OCI-M2 (cell line): ENCODE measurements at regions not wholly inside any gene's neighbourhood (a gene's known extent, or its start where the extent isn't known, plus 50 kb on each side); places are given as distances from the start of the nearest gene placed in this dataset.
A peak's percentile ranks its signal among the peaks of the same experiment; 100 is the strongest.
"Not testable (repeated sequence)": the region's sequence is repeated elsewhere in the genome, so short reads cannot be mapped to it uniquely, and the experiment has no call there.

ENCODE experiments used
- DNase-seq: peaks from one replicate; lab custom pipeline; 2025; ENCODE audit not compliant: unreplicated experiment; lab: John Stamatoyannopoulos, UW

GRCh38 chr14:49249022-49249421, 337.2 kb downstream of the RPS29 start:
- DNase-seq: no peak

GRCh38 chr14:49243777-49244176, 342.4 kb downstream of the RPS29 start:
- not testable (repeated sequence) for DNase-seq

GRCh38 chr14:49240383-49240782, 345.8 kb downstream of the RPS29 start:
- no peak for DNase-seq

- no peak for DNase-seq
Observed at GRCh38 chr14:49228552-49228951, 357.6 kb downstream of the RPS29 start.

GRCh38 chr14:49221316-49221715, 364.9 kb downstream of the RPS29 start:
- no peak for DNase-seq

GRCh38 chr14:49220492-49220891, 365.7 kb downstream of the RPS29 start:
- DNase-seq: no peak

GRCh38 chr14:49218436-49219092, 367.6 kb downstream of the RPS29 start:
- no peak for DNase-seq

- no peak for DNase-seq
Observed at GRCh38 chr14:49212721-49213120, 373.5 kb downstream of the RPS29 start.

GRCh38 chr14:49209416-49209815, 376.8 kb downstream of the RPS29 start:
- DNase-seq: no peak

- no peak for DNase-seq
Observed at GRCh38 chr14:49206828-49207227, 379.4 kb downstream of the RPS29 start.

- no peak for DNase-seq
Observed at GRCh38 chr14:49203676-49204075, 382.5 kb downstream of the RPS29 start.

GRCh38 chr14:49199159-49199558, 387.0 kb downstream of the RPS29 start:
- DNase-seq: no peak

- DNase-seq: no peak
Observed at GRCh38 chr14:49196327-49196726, 389.9 kb downstream of the RPS29 start.

GRCh38 chr14:49194067-49194466, 392.1 kb downstream of the RPS29 start:
- DNase-seq: no peak

- DNase-seq: no peak
Observed at GRCh38 chr14:49193332-49194065, 392.7 kb downstream of the RPS29 start.

GRCh38 chr14:49191380-49191779, 394.8 kb downstream of the RPS29 start:
- no peak for DNase-seq

- DNase-seq: no peak
Observed at GRCh38 chr14:49189375-49189774, 396.8 kb downstream of the RPS29 start.

GRCh38 chr14:49187799-49188198, 398.4 kb downstream of the RPS29 start:
- no peak for DNase-seq

GRCh38 chr14:49173765-49174373, 412.3 kb downstream of the RPS29 start:
- peak; percentile 37 for DNase-seq

- DNase-seq: no peak
Observed at GRCh38 chr14:49164074-49164473, 422.1 kb downstream of the RPS29 start.

- no peak for DNase-seq
Observed at GRCh38 chr14:49160983-49161382, 425.2 kb downstream of the RPS29 start.

GRCh38 chr14:49159081-49159480, 427.1 kb downstream of the RPS29 start:
- no peak for DNase-seq
